ENCODE measurements at regions not wholly inside any gene's neighbourhood (a gene's known extent, or its start where the extent isn't known, plus 50 kb on each side); places are given as distances from the start of the nearest gene placed in this dataset.

DNA sequence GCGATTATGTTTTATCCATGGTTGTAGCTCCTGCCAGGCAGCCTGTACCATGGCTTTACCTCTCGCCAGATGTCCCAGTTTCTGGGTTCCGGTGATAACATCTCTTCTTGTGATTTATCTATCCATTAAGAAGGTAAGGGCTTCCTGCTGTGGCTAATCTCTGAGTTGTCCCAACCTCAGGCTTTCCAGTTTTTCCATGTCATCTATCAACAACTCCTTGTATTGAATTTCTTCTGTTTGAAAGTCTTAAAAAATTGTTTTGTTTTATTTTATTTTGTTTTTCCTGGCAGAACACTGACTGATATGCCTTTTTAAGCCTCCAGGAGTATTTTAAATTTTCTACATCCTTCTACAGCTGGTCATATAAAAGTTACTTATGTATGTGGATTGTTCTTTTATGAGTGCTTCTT lies 241.9 kb downstream of the ANTXR2 start:
- no peak for DNase-seq
- H3K9me3 Mint-ChIP-seq, result no peaks in the 10 kb centered on the region
- H3K9me3 ChIP-seq (ENCODE audit: control insufficient read depth in 1 of 2, insufficient read depth in 1 of 2, low read length in 2 of 2), result no peaks in the 10 kb centered on the region
- ATAC-seq (ENCODE audit: poor library complexity), result no peak
- H3K36me3 ChIP-seq (ENCODE audit: insufficient read depth, low read length), result no peaks in the 10 kb centered on the region
- H3K4me3 Mint-ChIP-seq, result no peak overlapping the region
- CTCF ChIA-PET, result no interaction called here
- intact Hi-C loops (cut with DNase I, micrococcal nuclease), result no loop called here
- POLR2A ChIA-PET, result no interaction called here
- no peaks in the 10 kb centered on the region for H3K4me1 ChIP-seq (ENCODE audit: insufficient read depth, low read length)
- H3K27me3 Mint-ChIP-seq, result no peaks in the 10 kb centered on the region
- TF ChIP-seq, protein P1, sequence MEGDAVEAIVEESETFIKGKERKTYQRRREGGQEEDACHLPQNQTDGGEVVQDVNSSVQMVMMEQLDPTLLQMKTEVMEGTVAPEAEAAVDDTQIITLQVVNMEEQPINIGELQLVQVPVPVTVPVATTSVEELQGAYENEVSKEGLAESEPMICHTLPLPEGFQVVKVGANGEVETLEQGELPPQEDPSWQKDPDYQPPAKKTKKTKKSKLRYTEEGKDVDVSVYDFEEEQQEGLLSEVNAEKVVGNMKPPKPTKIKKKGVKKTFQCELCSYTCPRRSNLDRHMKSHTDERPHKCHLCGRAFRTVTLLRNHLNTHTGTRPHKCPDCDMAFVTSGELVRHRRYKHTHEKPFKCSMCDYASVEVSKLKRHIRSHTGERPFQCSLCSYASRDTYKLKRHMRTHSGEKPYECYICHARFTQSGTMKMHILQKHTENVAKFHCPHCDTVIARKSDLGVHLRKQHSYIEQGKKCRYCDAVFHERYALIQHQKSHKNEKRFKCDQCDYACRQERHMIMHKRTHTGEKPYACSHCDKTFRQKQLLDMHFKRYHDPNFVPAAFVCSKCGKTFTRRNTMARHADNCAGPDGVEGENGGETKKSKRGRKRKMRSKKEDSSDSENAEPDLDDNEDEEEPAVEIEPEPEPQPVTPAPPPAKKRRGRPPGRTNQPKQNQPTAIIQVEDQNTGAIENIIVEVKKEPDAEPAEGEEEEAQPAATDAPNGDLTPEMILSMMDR (IDR thresholded peaks at IDR 0.05), result no peak
- H3K4me1 Mint-ChIP-seq (ENCODE audit: low read depth), result no peaks in the 10 kb centered on the region
- H3K27ac ChIP-seq (ENCODE audit: low read depth in 1 of 2, low read length in 2 of 2), result no peak overlapping the region
- H3K4me3 ChIP-seq (ENCODE audit: low read length), result no peak overlapping the region
- no peaks in the 10 kb centered on the region for H3K36me3 Mint-ChIP-seq (ENCODE audit: low read depth)
- no peak overlapping the region for H3K27ac Mint-ChIP-seq
- peaks cover 0 to 9% of the 10 kb centered on the region in 2 experiments for H3K27me3 ChIP-seq (ENCODE audit: control insufficient read depth in 1 of 2, insufficient read depth in 2 of 2, low read length in 2 of 2)

DNA sequence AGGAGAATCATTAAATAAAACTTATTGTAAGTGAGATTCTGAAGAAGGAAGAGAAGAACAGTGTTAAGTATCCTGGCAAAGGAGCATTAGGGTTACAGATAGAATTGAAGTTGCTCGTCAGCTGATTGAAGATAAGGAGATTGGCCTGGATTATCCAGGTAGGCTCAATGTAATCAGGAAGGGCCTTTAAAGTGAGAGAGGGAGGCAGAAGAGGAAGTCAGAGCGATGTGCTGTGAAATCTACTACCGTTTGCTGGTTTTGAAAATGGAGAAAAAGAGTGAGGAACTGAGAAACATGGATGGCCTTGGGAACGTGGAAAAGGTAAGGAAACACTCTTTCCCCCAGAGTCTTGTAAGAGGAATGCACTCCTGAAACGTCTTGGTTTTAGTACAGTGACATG lies 245.7 kb downstream of the ANTXR2 start:
- Mint-ChIP-seq H3K4me3 (no peak overlapping the region), H3K4me1 (ENCODE audit: low read depth) (no peaks in the 10 kb centered on the region), H3K27ac (no peak overlapping the region), H3K9me3 (peaks cover 3% of the 10 kb centered on the region), H3K27me3 (no peaks in the 10 kb centered on the region), H3K36me3 (ENCODE audit: low read depth) (no peaks in the 10 kb centered on the region)
- no peak for DNase-seq
- intact Hi-C loops (cut with DNase I, micrococcal nuclease), result no loop called here
- TF ChIP-seq, protein P1 (IDR thresholded peaks at IDR 0.05), result no peak
- ChIA-PET CTCF (no interaction called here), POLR2A (no interaction called here)
- no peaks in the 10 kb centered on the region for H3K9me3 ChIP-seq (ENCODE audit: control insufficient read depth in 1 of 2, insufficient read depth in 1 of 2, low read length in 2 of 2)
- ATAC-seq (ENCODE audit: poor library complexity), result no peak
- no peak overlapping the region for H3K4me3 ChIP-seq (ENCODE audit: low read length)
- no peaks in the 10 kb centered on the region for H3K36me3 ChIP-seq (ENCODE audit: insufficient read depth, low read length)
- H3K27ac ChIP-seq (ENCODE audit: low read depth in 1 of 2, low read length in 2 of 2), result no peak overlapping the region
- H3K27me3 ChIP-seq (ENCODE audit: control insufficient read depth in 1 of 2, insufficient read depth in 2 of 2, low read length in 2 of 2), result peaks cover 0 to 9% of the 10 kb centered on the region in 2 experiments
- H3K4me1 ChIP-seq (ENCODE audit: insufficient read depth, low read length), result no peaks in the 10 kb centered on the region

DNA sequence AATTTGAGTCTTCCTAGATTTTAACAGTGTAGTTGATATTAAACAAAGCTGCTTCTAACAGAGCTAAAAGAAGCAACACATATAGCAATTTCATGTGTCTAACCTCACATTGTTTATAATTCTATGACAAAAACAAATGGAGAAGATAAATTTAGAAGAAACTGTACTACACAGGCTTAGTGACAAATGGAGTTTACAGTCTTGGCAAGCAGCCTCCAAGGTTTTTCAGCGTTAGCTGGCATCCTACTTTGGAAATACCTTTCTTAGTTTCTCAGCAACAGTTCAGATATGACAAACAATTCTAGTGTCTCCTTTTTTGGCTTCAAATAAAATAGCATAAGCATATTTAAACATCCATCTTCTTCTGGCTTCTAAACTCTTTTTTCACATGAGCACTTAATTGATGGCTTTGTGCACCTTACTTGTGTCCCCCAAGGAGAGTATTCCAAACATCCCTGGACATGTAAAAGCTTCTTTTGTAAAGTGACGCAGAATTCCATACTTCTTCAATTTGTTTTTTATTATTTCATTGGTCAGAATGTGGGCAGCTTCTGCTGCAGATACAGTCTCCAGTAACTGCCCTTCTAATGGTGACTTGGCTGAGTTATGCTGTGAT lies 249.8 kb downstream of the ANTXR2 start:
- H3K27ac ChIP-seq (ENCODE audit: low read depth in 1 of 2, low read length in 2 of 2), result no peak overlapping the region
- H3K9me3 ChIP-seq (ENCODE audit: control insufficient read depth in 1 of 2, insufficient read depth in 1 of 2, low read length in 2 of 2), result no peaks in the 10 kb centered on the region
- POLR2A ChIA-PET, result no interaction called here
- H3K4me1 Mint-ChIP-seq (ENCODE audit: low read depth), result no peaks in the 10 kb centered on the region
- peaks cover 3% of the 10 kb centered on the region for H3K9me3 Mint-ChIP-seq
- no peaks in the 10 kb centered on the region for H3K27me3 ChIP-seq (ENCODE audit: control insufficient read depth in 1 of 2, insufficient read depth in 2 of 2, low read length in 2 of 2)
- no peaks in the 10 kb centered on the region for H3K4me1 ChIP-seq (ENCODE audit: insufficient read depth, low read length)
- ATAC-seq (ENCODE audit: poor library complexity) (no peak), DNase-seq (no peak)
- no peaks in the 10 kb centered on the region for H3K36me3 ChIP-seq (ENCODE audit: insufficient read depth, low read length)
- H3K27ac Mint-ChIP-seq, result no peak overlapping the region
- no peak overlapping the region for H3K4me3 ChIP-seq (ENCODE audit: low read length)
- intact Hi-C loops (cut with DNase I, micrococcal nuclease), result no loop called here
- TF ChIP-seq, protein P1 (IDR thresholded peaks at IDR 0.05), result no peak
- no peaks in the 10 kb centered on the region for H3K36me3 Mint-ChIP-seq (ENCODE audit: low read depth)
- CTCF ChIA-PET, result no interaction called here
- H3K27me3 Mint-ChIP-seq, result no peaks in the 10 kb centered on the region
- no peak overlapping the region for H3K4me3 Mint-ChIP-seq
